ENCODE measurements at regions not wholly inside any gene's neighbourhood (a gene's known extent, or its start where the extent isn't known, plus 50 kb on each side); places are given as distances from the start of the nearest gene placed in this dataset.

DNA sequence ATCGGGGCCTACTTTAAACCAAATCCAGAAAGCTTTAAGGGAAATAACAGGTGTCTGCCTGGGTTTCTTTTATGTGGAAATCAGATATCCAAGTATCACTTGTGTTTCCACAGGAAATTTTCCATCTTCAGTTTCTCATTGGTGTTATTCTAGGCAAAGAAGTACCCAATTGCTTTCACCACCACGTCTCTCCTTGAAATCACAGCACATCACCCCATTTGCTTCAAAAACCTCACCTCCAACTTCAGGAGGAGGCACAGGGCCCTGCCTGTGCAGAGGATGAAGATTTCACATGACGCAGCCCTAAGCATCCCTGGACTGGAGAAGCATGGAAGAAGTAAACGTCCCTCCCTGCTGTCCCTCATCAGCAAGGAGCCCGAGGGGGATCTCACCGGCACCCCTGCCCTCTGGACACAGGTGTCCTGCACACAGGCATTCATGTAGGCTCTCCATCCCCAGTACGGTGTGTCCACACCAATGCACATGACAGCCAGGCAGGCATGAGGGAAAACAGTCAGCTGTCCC lies 182.3 kb downstream of the TBXT start:
- CTCF ChIA-PET: interaction anchor here (0.8 kb wide), 1 partner anchor 47 kb away, joined by 3 read pairs; no protein-coding TSS in a partner anchor

DNA sequence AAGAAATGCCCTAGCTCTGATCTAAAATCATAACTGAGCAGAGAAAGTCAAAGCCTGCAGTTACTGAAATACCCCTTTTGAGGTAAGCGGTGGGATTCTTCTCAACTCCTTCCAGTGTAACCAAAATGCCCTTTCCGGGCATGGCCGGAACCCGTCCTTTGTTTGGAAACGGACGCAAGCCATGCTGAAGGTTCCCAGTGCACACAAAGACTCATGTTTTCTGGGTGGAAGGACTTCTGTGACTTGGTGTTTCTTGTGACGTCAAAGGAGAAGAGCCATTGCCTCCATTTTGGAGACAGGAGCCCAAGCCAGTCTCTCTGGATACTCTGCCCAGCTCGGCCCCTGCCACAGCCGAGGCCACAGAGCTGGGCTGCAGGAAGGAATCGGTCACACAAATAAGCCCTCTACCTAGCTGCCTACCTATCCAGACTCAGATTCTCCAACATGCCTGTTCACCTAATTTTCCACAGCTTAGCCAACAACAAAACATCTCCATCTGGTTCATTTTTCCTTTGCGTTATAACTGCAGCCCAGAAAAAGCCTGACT lies 182.8 kb downstream of the TBXT start:
- Histone ChIP-seq H3K4me3 (ENCODE audit: low read depth, low read length) (no peak overlapping the region), H3K27me3 (ENCODE audit: control insufficient read depth, insufficient read depth, low read length) (peaks cover 16% of the 10 kb centered on the region; the same call in 1 of the 2 replicates), H3K36me3 (ENCODE audit: control insufficient read depth, insufficient read depth, low read length) (no peaks in the 10 kb centered on the region)
- POLR2A ChIA-PET: no interaction called here
- no peak for DNase-seq (ENCODE audit: low read depth)
- TF ChIP-seq, protein P1, sequence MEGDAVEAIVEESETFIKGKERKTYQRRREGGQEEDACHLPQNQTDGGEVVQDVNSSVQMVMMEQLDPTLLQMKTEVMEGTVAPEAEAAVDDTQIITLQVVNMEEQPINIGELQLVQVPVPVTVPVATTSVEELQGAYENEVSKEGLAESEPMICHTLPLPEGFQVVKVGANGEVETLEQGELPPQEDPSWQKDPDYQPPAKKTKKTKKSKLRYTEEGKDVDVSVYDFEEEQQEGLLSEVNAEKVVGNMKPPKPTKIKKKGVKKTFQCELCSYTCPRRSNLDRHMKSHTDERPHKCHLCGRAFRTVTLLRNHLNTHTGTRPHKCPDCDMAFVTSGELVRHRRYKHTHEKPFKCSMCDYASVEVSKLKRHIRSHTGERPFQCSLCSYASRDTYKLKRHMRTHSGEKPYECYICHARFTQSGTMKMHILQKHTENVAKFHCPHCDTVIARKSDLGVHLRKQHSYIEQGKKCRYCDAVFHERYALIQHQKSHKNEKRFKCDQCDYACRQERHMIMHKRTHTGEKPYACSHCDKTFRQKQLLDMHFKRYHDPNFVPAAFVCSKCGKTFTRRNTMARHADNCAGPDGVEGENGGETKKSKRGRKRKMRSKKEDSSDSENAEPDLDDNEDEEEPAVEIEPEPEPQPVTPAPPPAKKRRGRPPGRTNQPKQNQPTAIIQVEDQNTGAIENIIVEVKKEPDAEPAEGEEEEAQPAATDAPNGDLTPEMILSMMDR (IDR thresholded peaks at IDR 0.05; ENCODE audit: insufficient read depth, low read depth, low read length): no peak
- CTCF ChIA-PET: interaction anchor here (0.8 kb wide), 1 partner anchor 48 kb away, joined by 3 read pairs; no protein-coding TSS in a partner anchor

More for the DNA sequence above, 182.3 kb downstream of the TBXT start:
- Histone ChIP-seq H3K4me3 (ENCODE audit: low read depth, low read length) (no peak overlapping the region), H3K27me3 (ENCODE audit: control insufficient read depth, insufficient read depth, low read length) (peaks cover 16% of the 10 kb centered on the region; the same call in 1 of the 2 replicates), H3K36me3 (ENCODE audit: control insufficient read depth, insufficient read depth, low read length) (no peaks in the 10 kb centered on the region)
- TF ChIP-seq, protein P1 (IDR thresholded peaks at IDR 0.05; ENCODE audit: insufficient read depth, low read depth, low read length): no peak
- no peak for DNase-seq (ENCODE audit: low read depth)
- POLR2A ChIA-PET: no interaction called here

DNA sequence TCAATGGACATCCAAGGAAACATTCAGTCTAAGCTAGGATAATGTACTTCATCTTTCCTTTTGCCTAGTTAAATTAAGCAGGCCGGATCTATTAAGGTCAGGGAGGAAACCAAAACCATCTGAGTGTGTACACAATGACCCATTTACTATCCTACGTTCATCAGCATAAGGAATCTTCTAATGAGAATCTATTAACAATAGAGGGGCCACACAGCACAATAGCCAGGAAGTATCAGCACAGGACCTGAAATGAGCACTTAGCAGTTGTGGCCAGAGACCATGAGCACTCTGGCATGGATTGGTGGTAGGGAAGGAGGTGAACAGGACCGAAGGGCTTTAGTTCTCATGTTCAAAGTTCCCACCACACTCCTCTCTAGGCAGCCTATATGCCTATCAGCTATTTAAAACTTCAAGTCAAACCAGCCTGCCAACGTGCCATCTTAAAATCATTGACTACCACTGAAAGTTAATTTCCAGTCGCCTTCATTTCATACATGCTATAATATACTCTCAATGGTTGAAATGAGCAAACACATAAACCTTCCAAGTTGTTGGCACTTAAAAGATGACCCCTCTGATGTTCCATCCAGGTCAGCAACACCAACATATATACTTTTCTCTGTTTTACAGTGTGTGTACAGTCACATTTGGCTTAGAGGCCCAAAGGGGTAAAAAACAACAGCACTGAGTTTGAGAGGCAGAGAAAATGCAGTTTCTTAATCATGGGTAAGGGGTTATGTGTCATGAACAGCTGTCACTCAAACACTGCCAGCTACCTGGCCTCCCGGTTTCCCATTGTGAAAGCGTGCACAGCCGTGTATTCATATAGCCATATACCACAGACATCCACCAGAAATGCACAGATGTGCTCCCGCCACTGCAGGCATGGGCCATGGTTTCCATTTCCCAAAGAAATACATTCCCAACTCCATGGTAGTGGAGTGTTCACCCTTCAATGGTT lies 184.3 kb downstream of the TBXT start:
- POLR2A ChIA-PET: no interaction called here
- CTCF ChIA-PET: no interaction called here
- no peak for DNase-seq (ENCODE audit: low read depth)
- Histone ChIP-seq H3K4me3 (ENCODE audit: low read depth, low read length) (no peak overlapping the region), H3K27me3 (ENCODE audit: control insufficient read depth, insufficient read depth, low read length) (peaks cover 7% of the 10 kb centered on the region; the same call in 1 of the 2 replicates), H3K36me3 (ENCODE audit: control insufficient read depth, insufficient read depth, low read length) (no peaks in the 10 kb centered on the region)
- TF ChIP-seq, protein P1 (IDR thresholded peaks at IDR 0.05; ENCODE audit: insufficient read depth, low read depth, low read length): no peak

DNA sequence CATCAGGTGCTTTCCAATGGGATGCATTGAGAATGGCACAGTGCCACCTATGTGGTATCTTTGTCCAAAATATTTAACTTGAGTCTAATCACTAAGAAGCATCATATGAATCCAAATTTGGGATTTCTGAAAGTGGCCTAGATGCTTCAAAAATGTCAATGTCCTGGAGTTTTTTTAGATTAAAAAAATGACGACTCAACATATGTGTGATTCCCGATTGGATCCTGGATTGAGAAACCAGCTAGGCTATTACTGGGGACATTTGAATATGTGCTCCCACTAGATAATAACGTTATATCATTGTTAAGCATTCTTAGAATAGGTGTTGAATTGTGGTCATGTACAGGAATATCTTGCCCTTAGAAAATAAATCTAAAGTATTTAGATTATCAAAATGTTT lies 189.2 kb downstream of the TBXT start:
- CTCF ChIA-PET: no interaction called here
- H3K27me3 ChIP-seq (ENCODE audit: control insufficient read depth, insufficient read depth, low read length): no peaks in the 10 kb centered on the region
- POLR2A ChIA-PET: no interaction called here
- no peaks in the 10 kb centered on the region for H3K36me3 ChIP-seq (ENCODE audit: control insufficient read depth, insufficient read depth, low read length)
- H3K4me3 ChIP-seq (ENCODE audit: low read depth, low read length): no peak overlapping the region
- DNase-seq (ENCODE audit: low read depth): no peak
- TF ChIP-seq, protein P1 (IDR thresholded peaks at IDR 0.05; ENCODE audit: insufficient read depth, low read depth, low read length): no peak

DNA sequence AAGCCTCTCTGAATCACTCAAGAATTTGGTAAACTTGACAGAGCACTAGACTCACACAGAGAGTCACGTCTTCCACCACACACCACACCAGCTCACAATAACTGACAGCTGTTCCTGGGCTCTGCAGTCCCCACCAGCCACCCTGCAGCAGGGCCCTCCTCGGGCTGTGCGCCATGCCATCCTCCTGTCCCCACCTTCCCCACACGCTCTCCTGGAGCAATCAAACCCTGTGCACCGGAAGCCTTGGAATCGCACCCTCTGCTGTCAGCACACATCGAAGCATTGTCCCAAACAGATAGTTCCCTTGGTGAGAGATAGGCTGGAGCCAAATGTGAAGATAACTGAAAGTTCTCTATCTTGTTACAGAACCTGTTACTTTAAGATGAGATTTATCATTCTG lies 191.0 kb downstream of the TBXT start:
- Histone ChIP-seq H3K27me3 (ENCODE audit: control insufficient read depth, insufficient read depth, low read length) (no peaks in the 10 kb centered on the region), H3K4me3 (ENCODE audit: low read depth, low read length) (no peak overlapping the region), H3K36me3 (ENCODE audit: control insufficient read depth, insufficient read depth, low read length) (no peaks in the 10 kb centered on the region)
- ChIA-PET POLR2A (no interaction called here), CTCF (interaction anchor here (0.7 kb wide), 1 partner anchor 23 kb away, joined by 3 read pairs; no protein-coding TSS in a partner anchor)
- no peak for DNase-seq (ENCODE audit: low read depth)
- TF ChIP-seq, protein P1 (IDR thresholded peaks at IDR 0.05; ENCODE audit: insufficient read depth, low read depth, low read length): no peak
